Stimulated activated CD4-positive, alpha-beta T cell treated with anti-CD3 and anti-CD28 coated beads, Interleukin-15, amount 100 ng/mL, for 1 hour (primary cell): ENCODE measurements at regions not wholly inside any gene's neighbourhood (a gene's known extent, or its start where the extent isn't known, plus 50 kb on each side); places are given as distances from the start of the nearest gene placed in this dataset.
"Not testable (repeated sequence)": the region's sequence is repeated elsewhere in the genome, so short reads cannot be mapped to it uniquely, and the experiment has no call there.

ENCODE experiments used
- DNase-seq, 2 donors: peaks; one replicate each; pipeline ENCODE4 v3.0.0-alpha.2; 2020; ENCODE audit warnings: low read depth in 1 of 2, low spot score in 1 of 2

DNA sequence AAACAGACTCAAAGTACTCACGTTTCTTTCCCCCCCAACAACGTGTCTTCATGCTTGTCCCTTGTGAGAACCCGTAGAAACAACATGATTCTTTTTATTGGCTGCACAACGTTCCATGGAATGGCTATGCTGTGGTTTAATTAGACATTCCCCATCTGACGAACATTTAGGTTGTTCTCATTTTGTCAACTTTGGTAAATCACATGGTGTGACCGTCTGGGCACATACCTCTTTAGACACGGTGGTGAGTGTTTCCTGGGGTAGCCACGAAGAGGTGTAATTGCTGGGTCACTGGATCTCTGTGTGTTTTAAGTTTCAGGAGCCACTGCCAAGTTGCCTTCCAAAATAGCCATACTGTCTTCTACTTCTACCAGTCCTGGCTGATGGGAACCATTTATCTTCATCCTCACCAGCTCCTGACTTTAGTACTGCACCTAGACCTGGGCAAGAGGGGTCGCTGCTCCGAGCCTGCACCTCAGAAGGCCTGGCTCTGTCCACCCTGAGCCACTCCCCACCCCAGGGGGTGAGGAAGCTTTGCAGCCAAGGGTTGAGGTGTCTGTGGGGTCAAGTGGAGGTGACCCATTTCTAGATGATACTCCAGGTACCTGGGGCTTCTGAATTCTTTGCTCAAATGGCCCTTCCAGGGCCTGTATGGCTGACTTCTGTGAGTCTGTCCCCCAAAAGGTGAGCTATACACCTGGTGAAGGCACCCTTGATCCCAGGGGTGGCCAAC lies 84.7 kb downstream of the IRX5 start:
- no peak for DNase-seq

DNA sequence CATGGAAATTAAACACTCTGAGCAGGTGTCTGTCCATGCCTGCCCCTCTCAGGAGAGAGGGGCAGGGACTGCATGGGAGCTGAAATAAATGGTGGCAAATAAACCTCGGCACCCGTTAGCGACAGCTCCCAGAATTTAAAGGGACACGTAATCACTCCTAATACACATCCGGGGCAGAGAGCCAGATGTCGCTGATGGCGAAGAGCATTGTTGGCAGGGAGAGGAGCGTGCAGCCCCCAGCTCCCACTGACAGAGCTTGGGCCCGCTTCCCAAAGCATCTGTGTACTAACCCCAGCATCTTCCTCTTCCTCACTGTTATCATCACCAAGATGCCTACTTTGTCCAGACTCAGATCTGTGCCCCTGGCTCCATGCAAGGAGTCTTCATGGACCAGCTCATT lies 85.8 kb downstream of the IRX5 start:
- DNase-seq = no peak

DNA sequence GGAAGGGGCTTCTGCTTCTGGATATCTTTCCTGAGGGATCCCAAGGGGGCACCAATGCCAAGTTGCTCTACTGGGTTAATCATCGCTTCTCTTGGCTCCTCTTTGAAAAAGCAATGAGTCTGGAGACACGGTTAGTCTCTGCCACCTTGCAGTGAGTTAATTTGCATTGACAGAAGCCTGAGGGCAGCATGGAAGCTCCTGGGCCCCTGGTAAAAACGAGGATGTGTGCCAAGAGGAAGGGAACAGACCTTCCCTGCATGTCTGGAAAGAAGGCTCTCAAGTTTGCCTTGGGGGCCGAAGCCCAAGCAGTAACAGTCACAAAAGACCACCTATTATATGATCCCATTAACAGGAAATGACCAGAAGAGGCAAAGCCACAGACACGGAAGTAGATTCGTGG lies 86.7 kb downstream of the IRX5 start:
- DNase-seq = no peak

DNA sequence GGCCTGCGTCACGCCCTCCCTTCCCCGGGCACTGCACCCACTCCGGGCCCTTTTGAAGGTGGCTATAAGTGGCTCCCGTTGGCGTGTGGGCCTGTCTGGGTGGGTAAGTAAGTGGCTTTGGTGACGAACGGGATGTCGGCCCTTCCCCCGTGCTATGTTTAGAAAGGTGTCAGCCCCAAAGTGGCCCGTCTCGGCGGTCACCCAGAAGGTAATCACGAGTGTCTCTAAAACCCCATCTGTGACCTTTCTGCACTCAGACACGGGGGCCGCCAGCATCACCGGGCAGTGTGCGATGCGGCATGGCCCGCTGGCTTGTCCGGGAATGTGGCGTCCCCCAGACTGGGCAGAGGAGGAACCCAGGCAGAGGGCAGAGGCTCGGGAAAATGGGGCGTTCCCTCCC lies 88.2 kb downstream of the IRX5 start:
- DNase-seq = no peak

- no peak for DNase-seq
These were observed 88.9 kb downstream of the IRX5 start for GRCh38 chr16:55019419-55020131.

- DNase-seq = no peak
These were observed 91.2 kb downstream of the IRX5 start for GRCh38 chr16:55021595-55022475.

GRCh38 chr16:55027260-55027659 lies 96.6 kb downstream of the IRX5 start:
- not testable (repeated sequence) for DNase-seq

- DNase-seq = no peak
These were observed 98.8 kb downstream of the IRX5 start for GRCh38 chr16:55029509-55029908.

DNA sequence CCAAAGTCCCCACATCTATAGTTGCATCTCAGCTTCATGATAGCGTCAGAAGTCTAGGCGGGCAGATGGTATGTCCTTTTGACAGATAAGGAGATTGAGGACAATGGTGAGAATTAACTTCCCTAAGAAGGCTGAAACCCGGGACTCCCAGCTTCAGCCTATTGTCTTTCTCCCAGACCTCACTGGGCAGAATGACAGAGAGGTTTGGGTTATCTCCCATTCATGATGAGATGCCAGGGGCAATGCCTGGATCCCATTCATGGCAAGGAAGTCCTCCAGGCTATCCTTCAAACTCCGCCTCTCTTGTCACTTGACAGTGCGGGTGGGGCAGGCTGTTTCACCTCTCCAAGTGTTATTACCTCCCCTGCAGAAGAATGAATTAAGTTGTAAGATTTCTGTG lies 100.3 kb downstream of the IRX5 start:
- no peak for DNase-seq

DNA sequence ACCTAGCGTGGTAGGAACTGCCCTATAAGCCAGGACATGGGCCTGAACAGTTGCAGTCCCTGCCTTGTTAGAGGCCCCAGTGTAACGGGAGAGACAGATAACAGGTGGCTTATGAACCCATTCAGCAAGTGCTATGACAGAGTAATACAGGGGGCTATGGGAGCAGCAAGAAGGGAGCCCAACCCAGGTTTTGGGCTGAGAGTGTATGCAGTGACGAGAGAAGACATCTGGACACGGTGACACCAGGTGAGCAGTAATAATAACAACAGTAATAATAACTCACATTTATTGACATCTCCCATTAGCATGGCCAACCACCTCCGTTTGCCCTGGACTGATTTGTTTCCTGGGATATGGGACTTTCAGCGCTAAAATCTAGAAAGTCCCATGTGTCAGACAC lies 100.8 kb downstream of the IRX5 start:
- no peak for DNase-seq

DNA sequence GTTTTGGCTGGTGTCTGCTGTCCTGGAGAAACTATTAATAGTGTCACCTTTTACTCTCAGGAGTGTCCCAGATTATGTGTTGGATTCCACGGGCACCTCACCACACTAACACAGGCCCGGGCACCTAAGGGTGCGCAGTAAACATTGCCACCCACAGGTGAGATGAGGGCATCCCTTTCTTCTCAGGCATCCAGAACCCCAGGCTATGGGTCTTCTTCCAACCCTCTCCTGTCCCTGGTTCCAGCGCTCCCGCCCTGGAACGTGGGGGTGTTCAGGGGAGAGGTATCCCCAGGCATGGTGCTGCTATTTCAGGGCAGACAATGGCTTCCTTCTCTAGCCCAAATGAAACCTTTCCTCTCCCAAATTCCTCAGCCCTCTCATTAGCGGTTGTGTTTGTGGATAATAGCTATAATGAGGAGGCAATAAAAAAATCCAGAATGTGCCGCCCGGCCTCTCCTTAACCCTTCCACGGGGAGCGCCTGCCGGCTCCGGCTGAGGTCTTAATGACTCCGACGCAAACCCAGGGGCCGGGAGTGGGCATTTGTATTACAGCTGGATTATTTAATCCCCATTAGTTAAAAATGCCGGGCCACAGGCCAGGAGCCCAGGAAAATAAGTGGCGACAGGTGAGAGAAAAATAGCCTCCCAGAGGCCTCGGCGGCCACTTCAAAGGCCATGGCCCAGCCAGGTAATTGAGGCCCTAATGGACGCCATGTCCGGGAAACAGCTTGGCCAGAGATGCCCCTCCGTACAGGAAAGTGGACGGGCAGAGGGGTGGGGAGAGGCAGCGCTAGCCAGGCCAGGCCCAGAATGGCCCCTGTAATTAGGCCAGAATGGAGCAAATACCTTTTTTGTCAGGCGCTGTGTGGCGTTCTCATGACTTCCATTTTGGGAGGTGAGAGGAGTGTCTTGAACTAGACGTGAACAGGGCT lies 102.8 kb downstream of the IRX5 start:
- no peak for DNase-seq

- no peak for DNase-seq
These were observed 104.4 kb downstream of the IRX5 start for GRCh38 chr16:55035029-55035428.

- no peak for DNase-seq
These were observed 105.3 kb downstream of the IRX5 start for GRCh38 chr16:55035956-55036355.

DNA sequence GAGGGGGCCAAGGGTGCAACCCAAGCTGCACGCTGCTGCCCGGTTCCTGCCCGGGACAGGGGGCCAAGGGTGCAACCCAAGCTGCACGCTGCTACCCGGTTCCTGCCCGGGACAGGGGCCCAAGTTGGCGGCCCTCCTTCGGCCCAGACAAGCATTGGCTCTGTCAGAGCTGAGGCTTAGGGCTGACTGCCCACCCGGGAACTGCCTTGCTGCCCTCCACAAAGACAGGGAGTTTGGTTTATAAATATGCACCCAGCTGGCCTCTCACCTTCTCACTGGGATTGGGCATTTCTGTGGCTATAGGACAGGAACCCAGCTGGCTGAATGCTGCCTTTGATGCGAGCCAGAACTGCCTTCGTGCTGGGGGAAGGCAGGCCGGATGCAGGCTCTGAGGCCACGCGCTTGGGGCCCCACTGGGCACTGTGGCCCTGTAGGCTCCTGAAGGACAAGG lies 105.7 kb downstream of the IRX5 start:
- DNase-seq = no peak

GRCh38 chr16:55037046-55037445 lies 106.4 kb downstream of the IRX5 start:
- no peak for DNase-seq

- no peak for DNase-seq
These were observed 107.3 kb downstream of the IRX5 start for GRCh38 chr16:55037966-55038365.

GRCh38 chr16:55039042-55039441 lies 108.4 kb downstream of the IRX5 start:
- DNase-seq = no peak

DNA sequence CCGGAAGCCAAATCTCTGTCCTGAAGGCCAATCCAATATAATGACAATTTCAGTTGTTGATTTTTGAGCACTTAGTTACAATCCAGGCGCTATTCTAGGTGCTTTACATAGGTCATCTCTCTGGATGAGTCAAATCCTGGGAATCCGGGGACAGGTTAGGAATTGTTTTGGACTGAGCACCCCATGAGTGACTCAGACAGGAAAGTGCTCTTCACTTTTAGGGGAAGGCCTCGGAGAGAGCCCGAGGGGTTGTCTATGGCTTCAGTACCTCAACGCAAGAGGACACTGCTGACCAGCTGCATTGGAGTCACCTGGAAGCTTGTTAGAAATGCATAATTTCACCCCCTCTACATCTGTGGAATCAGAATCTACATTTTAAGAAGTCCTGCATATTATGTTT lies 108.8 kb downstream of the IRX5 start:
- no peak for DNase-seq

- no peak for DNase-seq
These were observed 109.3 kb downstream of the IRX5 start for GRCh38 chr16:55039931-55040330.

DNA sequence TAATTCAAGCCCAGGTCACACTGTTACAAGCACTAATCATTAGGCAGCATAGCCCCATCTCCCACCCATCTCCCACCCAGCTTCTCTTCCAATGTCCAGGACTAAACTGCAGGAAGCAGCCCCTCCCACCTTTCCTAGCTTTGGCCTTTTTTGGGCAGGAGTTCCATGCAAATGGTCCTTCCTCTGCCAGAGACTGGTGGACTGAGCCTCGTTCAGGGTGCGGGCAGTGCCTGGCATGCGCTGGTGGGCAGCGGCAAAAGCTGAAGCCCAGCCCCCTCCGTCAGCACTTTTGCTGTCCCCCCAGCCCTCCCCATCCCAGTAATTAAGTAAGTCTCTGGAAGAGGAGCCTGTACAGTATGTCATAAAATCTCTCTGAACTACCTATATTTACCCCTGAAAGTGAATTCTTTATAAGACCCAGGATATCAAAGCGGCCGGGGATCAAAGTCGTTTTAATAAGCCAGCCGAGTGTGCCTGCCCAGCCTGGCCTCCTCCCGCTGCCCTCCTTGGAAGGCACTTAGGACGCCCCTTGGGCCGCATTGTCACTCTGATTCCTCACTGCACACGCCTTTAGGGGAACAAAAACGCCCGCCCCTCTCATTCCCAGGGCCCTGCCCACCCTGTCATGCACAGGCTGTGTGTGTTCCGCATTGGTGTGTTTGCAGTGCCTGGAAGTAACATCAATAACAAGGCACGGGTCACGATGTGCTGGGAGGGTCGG lies 109.9 kb downstream of the IRX5 start:
- DNase-seq = no peak
